ENCODE measurements at regions not wholly inside any gene's neighbourhood (a gene's known extent, or its start where the extent isn't known, plus 50 kb on each side); places are given as distances from the start of the nearest gene placed in this dataset.

DNA sequence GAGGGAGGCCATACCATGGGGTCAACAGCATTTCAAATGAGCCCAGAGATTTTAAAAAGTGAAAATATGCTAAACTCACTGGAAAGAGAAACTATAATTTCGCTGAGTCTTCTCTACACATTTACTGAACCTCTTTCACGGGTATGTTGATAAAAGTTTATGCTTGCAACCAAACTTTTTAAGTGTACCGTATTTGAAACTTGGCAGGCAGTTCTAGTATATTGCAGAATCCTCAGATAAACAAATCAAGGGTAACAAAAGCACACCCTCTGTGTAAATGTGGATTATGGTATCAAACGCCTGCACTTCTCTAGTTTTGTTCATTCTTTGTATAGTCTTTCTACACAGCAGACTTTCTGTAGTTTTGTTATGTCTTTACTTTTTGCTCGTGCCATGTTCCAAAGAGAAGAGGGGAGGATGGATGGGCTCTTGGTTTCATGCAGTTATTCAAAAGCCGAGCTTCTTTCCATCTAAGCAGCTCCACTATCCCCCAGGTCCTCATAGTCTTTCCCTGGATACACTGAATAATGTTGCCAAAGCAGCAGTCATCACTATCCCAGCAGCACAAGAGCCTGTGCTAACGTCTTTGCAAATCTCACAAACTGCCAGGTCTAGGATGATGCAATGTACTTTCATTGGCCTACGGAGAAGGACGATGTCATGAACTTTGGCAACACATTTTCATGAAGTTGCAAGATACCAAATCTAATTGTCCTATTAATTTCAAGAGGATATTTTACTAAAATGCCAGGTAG, 131.2 kb downstream of the MPP7 start:
- H3K27ac ChIP-seq = no peak overlapping the region
- H3K27me3 ChIP-seq = no peaks in the 10 kb centered on the region

DNA sequence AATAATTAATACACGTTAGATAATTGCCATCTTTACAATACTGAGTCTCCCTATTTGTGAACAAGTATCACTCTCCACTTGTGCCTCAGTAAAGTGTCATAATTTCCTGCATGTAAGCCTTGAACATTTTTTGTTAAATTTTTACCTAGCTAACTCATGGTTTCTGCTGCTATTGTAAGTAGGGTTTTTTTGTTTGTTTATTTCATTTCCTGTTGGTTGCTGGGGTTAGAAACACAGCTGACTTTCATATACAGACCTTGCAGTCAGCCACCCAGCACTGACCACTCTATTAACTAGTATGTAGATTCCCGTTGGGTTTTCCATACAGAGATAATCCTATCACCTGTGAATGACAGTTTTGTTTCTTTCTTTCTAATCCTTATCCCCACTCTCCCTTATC, 133.3 kb downstream of the MPP7 start:
- TF ChIP-seq, protein P1, sequence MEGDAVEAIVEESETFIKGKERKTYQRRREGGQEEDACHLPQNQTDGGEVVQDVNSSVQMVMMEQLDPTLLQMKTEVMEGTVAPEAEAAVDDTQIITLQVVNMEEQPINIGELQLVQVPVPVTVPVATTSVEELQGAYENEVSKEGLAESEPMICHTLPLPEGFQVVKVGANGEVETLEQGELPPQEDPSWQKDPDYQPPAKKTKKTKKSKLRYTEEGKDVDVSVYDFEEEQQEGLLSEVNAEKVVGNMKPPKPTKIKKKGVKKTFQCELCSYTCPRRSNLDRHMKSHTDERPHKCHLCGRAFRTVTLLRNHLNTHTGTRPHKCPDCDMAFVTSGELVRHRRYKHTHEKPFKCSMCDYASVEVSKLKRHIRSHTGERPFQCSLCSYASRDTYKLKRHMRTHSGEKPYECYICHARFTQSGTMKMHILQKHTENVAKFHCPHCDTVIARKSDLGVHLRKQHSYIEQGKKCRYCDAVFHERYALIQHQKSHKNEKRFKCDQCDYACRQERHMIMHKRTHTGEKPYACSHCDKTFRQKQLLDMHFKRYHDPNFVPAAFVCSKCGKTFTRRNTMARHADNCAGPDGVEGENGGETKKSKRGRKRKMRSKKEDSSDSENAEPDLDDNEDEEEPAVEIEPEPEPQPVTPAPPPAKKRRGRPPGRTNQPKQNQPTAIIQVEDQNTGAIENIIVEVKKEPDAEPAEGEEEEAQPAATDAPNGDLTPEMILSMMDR (IDR thresholded peaks at IDR 0.05) = no peak
- Histone ChIP-seq H3K9me3 (no peaks in the 10 kb centered on the region), H3K4me3 (ENCODE audit: low read depth in 1 of 2, low read length in 1 of 2) (no peak overlapping the region)

More for the DNA sequence above, 131.2 kb downstream of the MPP7 start:
- H3K4me1 ChIP-seq (ENCODE audit: control insufficient read depth in 1 of 2, insufficient read depth in 1 of 2, low read depth in 1 of 2, low read length in 1 of 2) = peaks cover 3 to 5% of the 10 kb centered on the region in 2 experiments
- H3K9me3 ChIP-seq = no peaks in the 10 kb centered on the region
- TF ChIP-seq, protein P1 (IDR thresholded peaks at IDR 0.05) = no peak
- no peaks in the 10 kb centered on the region for H3K36me3 ChIP-seq
- H3K4me3 ChIP-seq (ENCODE audit: low read depth in 1 of 2, low read length in 1 of 2) = no peak overlapping the region

DNA sequence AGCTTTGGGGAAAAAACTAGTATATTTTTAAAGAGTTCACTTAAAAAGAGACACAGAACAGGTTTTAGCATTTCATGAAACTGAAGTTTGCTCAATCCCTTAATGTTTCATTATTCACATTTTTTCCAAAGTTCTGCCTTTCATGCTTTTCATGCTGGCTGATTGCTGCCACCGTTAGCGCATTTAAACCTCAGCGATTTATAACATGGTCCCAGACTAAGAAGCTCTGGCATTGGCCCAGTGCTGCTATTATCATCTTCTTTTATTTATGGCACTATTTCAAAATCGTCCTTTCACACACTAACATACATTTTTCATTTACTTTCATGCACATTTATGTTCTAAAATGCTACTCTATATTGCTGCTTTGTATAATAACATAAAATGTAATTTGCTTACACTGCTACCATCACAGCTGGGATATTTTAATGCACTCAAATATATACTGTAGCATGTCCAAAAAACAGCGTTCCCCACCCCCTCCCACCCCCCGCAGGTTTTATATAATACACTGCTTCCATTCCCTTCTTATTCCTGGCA, 141.9 kb downstream of the MPP7 start:
- Histone ChIP-seq H3K27me3 (no peaks in the 10 kb centered on the region), H3K9me3 (no peaks in the 10 kb centered on the region), H3K36me3 (no peaks in the 10 kb centered on the region), H3K27ac (no peak overlapping the region), H3K4me1 (ENCODE audit: control insufficient read depth in 1 of 2, insufficient read depth in 1 of 2, low read depth in 1 of 2, low read length in 1 of 2) (peaks cover 0 to 4% of the 10 kb centered on the region in 2 experiments), H3K4me3 (ENCODE audit: low read depth in 1 of 2, low read length in 1 of 2) (no peak overlapping the region)
- TF ChIP-seq, protein P1 (IDR thresholded peaks at IDR 0.05) = no peak

More for the DNA sequence above, 133.3 kb downstream of the MPP7 start:
- Histone ChIP-seq H3K36me3 (no peaks in the 10 kb centered on the region), H3K27ac (no peak overlapping the region), H3K27me3 (no peaks in the 10 kb centered on the region), H3K4me1 (ENCODE audit: control insufficient read depth in 1 of 2, insufficient read depth in 1 of 2, low read depth in 1 of 2, low read length in 1 of 2) (peaks cover 0 to 3% of the 10 kb centered on the region in 2 experiments)

DNA sequence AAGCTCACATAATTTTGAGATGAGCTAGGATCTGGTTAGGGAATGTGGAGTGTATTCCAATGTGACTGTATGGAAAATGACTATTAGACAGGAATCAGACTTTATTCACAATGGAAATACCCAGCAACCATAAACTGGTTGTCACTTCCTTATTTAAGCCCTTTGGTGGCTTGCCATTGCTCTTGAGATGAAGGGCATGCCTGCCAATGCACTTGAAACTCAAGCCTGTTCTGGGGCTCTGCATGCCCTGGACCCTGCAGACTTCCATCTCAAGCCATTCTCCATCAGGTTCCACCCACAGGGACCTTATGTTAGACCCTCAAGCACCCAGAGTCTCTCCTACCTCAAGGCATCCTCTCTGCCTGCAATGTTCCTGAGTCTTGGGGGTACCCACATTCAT, 145.5 kb downstream of the MPP7 start:
- H3K4me1 ChIP-seq (ENCODE audit: control insufficient read depth in 1 of 2, insufficient read depth in 1 of 2, low read depth in 1 of 2, low read length in 1 of 2) = peaks cover 0 to 4% of the 10 kb centered on the region in 2 experiments
- H3K9me3 ChIP-seq = no peaks in the 10 kb centered on the region
- no peaks in the 10 kb centered on the region for H3K27me3 ChIP-seq
- TF ChIP-seq, protein P1 (IDR thresholded peaks at IDR 0.05) = no peak
- H3K27ac ChIP-seq = no peak overlapping the region
- H3K36me3 ChIP-seq = no peaks in the 10 kb centered on the region
- no peak overlapping the region for H3K4me3 ChIP-seq (ENCODE audit: low read depth in 1 of 2, low read length in 1 of 2)

DNA sequence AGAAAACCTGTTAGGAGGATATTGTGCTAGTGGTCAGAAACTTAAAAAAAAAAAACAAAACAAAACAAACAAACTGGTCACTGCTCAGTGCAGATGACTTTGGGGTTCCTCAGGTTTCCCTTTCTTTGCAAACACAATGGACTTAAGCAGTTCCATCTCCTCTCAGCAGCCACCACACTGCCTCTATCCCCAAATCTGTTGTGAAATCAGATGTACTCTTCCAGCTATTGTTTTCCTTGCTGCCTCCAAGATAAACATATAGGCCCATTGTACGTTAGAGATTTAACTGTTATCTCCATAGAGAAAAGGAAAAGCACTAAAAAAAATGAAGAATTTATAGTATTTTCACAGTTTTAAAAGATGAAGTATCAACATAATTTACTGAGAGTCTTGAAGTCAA, 147.1 kb downstream of the MPP7 start:
- peaks cover 0 to 4% of the 10 kb centered on the region in 2 experiments for H3K4me1 ChIP-seq (ENCODE audit: control insufficient read depth in 1 of 2, insufficient read depth in 1 of 2, low read depth in 1 of 2, low read length in 1 of 2)
- H3K36me3 ChIP-seq = no peaks in the 10 kb centered on the region
- H3K4me3 ChIP-seq (ENCODE audit: low read depth in 1 of 2, low read length in 1 of 2) = no peak overlapping the region
- no peak overlapping the region for H3K27ac ChIP-seq
- no peaks in the 10 kb centered on the region for H3K27me3 ChIP-seq
- no peaks in the 10 kb centered on the region for H3K9me3 ChIP-seq
- TF ChIP-seq, protein P1 (IDR thresholded peaks at IDR 0.05) = no peak

Measured in neutrophil (primary cell).